ENCODE measurements at regions not wholly inside any gene's neighbourhood (a gene's known extent, or its start where the extent isn't known, plus 50 kb on each side); places are given as distances from the start of the nearest gene placed in this dataset.

DNA sequence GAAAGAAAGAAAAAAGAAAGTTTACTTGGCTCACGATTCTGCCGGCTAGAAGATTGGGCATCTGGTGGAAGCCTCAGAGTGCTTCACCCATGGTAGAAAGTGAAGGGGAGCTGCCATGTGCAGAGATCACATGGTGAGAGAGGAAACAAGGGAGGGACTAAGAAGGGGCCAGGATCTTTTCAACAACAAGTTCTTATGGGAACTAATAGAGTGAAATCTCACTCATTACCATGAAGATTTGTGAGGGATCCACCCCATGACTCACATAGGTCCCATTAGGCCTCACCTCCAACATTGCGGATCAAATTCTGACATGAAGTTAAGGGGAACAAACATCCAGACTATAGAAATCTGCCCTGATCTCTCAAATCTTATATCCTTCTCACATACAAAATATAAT lies 61.3 kb upstream of the UGT8 start:
- DNase-seq (no peak), ATAC-seq (no peak)
- no peaks in the 10 kb centered on the region for H3K9me3 ChIP-seq
- H3K4me1 ChIP-seq (ENCODE audit: low read depth), result no peaks in the 10 kb centered on the region
- intact Hi-C loops (cut with DNase I, micrococcal nuclease), result no loop called here
- H3K36me3 ChIP-seq (ENCODE audit: low read depth), result no peaks in the 10 kb centered on the region
- TF ChIP-seq, protein P1, sequence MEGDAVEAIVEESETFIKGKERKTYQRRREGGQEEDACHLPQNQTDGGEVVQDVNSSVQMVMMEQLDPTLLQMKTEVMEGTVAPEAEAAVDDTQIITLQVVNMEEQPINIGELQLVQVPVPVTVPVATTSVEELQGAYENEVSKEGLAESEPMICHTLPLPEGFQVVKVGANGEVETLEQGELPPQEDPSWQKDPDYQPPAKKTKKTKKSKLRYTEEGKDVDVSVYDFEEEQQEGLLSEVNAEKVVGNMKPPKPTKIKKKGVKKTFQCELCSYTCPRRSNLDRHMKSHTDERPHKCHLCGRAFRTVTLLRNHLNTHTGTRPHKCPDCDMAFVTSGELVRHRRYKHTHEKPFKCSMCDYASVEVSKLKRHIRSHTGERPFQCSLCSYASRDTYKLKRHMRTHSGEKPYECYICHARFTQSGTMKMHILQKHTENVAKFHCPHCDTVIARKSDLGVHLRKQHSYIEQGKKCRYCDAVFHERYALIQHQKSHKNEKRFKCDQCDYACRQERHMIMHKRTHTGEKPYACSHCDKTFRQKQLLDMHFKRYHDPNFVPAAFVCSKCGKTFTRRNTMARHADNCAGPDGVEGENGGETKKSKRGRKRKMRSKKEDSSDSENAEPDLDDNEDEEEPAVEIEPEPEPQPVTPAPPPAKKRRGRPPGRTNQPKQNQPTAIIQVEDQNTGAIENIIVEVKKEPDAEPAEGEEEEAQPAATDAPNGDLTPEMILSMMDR (IDR thresholded peaks at IDR 0.05), result no peak
- no peak overlapping the region for H3K4me3 ChIP-seq

DNA sequence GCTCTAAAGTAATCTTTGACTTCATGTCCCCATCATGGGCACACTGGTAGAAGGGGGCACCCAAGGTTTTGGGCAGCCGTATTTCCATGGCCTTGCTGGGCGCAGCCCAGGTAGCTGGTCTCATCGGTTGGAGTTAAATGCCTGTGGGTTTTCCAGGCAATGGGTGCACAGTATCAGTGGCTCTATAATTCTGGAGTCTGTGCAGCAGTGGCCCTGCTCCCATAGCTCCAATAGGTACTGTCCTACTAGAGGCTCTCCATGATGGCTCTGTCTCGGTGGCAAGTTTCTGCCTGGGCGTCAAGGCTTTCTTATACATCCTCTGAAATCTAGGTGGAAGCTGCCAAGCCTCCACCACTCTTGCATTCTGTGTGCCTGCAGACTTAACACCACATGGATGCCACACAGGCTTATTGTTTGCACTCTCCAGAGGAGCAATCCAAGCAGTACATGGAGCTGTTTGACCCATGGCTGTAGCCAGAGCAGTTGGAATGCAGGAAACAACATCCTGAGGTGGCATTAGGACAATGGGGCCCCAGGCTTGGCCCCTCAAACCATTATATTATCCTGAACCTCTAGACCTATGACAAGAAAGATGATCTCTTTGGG lies 60.5 kb upstream of the UGT8 start:
- no peak overlapping the region for H3K4me3 ChIP-seq
- TF ChIP-seq, protein P1 (IDR thresholded peaks at IDR 0.05), result no peak
- no peaks in the 10 kb centered on the region for H3K9me3 ChIP-seq
- intact Hi-C loops (cut with DNase I, micrococcal nuclease), result no loop called here
- no peaks in the 10 kb centered on the region for H3K36me3 ChIP-seq (ENCODE audit: low read depth)
- no peaks in the 10 kb centered on the region for H3K4me1 ChIP-seq (ENCODE audit: low read depth)
- ATAC-seq (no peak), DNase-seq (no peak)

DNA sequence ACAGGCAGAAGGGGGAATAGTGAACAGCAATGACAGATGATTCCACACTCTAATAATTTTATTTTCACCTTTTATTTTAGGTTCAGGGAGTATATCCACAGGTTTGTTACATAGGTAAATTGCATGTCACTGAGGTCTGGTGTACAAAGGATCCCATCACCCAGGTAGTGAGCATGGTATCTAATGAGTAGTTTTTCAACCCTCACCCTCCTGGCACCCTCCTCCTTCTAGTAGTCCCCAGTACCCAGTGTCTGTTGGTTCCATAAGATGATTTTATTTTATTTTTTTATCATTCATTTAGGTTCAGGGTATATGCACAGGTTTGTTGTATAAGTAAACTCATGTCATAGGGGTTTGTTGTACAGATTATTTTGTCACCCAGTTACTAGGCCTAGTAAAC lies 58.6 kb upstream of the UGT8 start:
- intact Hi-C loops (cut with DNase I, micrococcal nuclease), result no loop called here
- no peaks in the 10 kb centered on the region for H3K4me1 ChIP-seq (ENCODE audit: low read depth)
- DNase-seq, result no peak
- ATAC-seq, result no peak
- no peaks in the 10 kb centered on the region for H3K9me3 ChIP-seq
- H3K4me3 ChIP-seq, result no peak overlapping the region
- H3K36me3 ChIP-seq (ENCODE audit: low read depth), result no peaks in the 10 kb centered on the region
- TF ChIP-seq, protein P1 (IDR thresholded peaks at IDR 0.05), result no peak

DNA sequence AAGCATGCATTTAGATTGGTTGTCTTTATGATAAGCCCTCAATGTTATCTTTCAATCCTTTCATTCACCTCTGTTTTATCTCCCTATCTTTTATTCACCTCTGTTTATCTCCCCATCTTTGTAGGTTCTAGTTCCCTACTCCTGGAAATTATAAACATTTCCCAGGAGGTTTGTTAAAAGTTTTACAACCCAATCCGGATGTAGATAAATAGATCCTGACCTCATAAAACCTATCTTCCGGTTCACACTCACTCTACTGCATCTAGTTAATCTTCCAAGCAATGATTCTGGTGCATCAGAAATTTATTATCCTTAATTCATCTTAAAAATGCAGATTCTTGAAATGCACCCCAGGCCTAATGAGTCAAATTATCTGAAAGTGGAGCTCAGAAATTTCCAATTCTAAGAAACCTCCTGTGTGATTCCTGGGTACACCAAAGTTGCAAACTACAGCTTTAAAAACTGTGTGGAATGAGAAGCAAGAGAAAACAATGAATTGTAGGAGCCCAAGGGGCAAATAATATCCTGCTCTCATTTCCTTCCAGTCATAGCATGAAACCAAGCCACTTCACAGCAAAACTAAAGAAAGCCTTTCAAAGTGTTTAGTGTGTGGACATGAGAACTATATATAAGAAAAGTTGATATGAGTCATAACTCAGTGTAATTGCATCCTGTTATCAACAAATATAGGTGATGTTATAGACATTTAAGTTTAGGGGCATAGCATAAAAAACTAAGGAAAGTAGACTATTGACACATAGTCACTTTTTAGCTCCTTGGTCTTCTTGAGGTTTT lies 51.1 kb upstream of the UGT8 start:
- no peak for DNase-seq
- Histone ChIP-seq H3K36me3 (ENCODE audit: low read depth) (no peaks in the 10 kb centered on the region), H3K4me1 (ENCODE audit: low read depth) (peaks cover 4% of the 10 kb centered on the region), H3K9me3 (peaks cover 12% of the 10 kb centered on the region), H3K4me3 (no peak overlapping the region)
- intact Hi-C loops (cut with DNase I, micrococcal nuclease), result no loop called here
- TF ChIP-seq, protein P1 (IDR thresholded peaks at IDR 0.05), result no peak
- peak; percentile 84 for ATAC-seq
